ENCODE measurements at regions not wholly inside any gene's neighbourhood (a gene's known extent, or its start where the extent isn't known, plus 50 kb on each side); places are given as distances from the start of the nearest gene placed in this dataset.

GRCh38 chr10:3395458-3395861 is 222.9 kb upstream of the PITRM1 start:
- peaks cover 0 to 4% (median 0%) of the 10 kb centered on the region in 4 donors for H3K9me3 ChIP-seq
- no peaks in the 10 kb centered on the region for H3K36me3 ChIP-seq
- H3K27ac ChIP-seq = no peak overlapping the region
- TF ChIP-seq POLR2A (IDR thresholded peaks at IDR 0.05) (no peak), EP300 (IDR thresholded peaks at IDR 0.05) (no peak), CTCF (IDR thresholded peaks at IDR 0.05) (no peak)
- DNase-seq (ENCODE audit: low spot score in 2 of 2) = no peak
- 72 to 74% methylated on average over 6 of the region's 6 CpGs for WGBS, 2 donors
- H3K4me1 ChIP-seq = peaks cover 0 to 17% (median under 1%) of the 10 kb centered on the region in 4 donors
- no peak overlapping the region for H3K4me3 ChIP-seq
- H3K27me3 ChIP-seq = no peaks in the 10 kb centered on the region

GRCh38 chr10:3395041-3395440 is 222.5 kb upstream of the PITRM1 start:
- Histone ChIP-seq H3K4me1 (peaks cover 0 to 13% (median 0%) of the 10 kb centered on the region in 4 donors), H3K36me3 (no peaks in the 10 kb centered on the region), H3K9me3 (peaks cover 0 to 4% (median 0%) of the 10 kb centered on the region in 4 donors), H3K27ac (no peak overlapping the region), H3K4me3 (no peak overlapping the region), H3K27me3 (no peaks in the 10 kb centered on the region)
- DNase-seq (ENCODE audit: low spot score in 2 of 2) = no peak
- TF ChIP-seq EP300 (IDR thresholded peaks at IDR 0.05) = no peak
- no peak for TF ChIP-seq CTCF (IDR thresholded peaks at IDR 0.05)
- TF ChIP-seq POLR2A (IDR thresholded peaks at IDR 0.05) = no peak
- 96 to 98% methylated on average over 3 of the region's 3 CpGs for WGBS, 2 donors

- no peaks in the 10 kb centered on the region for H3K27me3 ChIP-seq
- H3K27ac ChIP-seq = no peak overlapping the region
- H3K4me3 ChIP-seq = no peak overlapping the region
- H3K36me3 ChIP-seq = no peaks in the 10 kb centered on the region
- TF ChIP-seq CTCF (IDR thresholded peaks at IDR 0.05) (no peak), POLR2A (IDR thresholded peaks at IDR 0.05) (no peak), EP300 (IDR thresholded peaks at IDR 0.05) (no peak)
- no peak for DNase-seq (ENCODE audit: low spot score in 2 of 2)
- WGBS, 2 donors = 50 to 57% methylated on average over 2 of the region's 2 CpGs
- peaks cover 0 to 4% (median 0%) of the 10 kb centered on the region in 4 donors for H3K9me3 ChIP-seq
- peaks cover 0 to 3% (median 0%) of the 10 kb centered on the region in 4 donors for H3K4me1 ChIP-seq
Observed at GRCh38 chr10:3393958-3394357, 221.4 kb upstream of the PITRM1 start.

- Histone ChIP-seq H3K27ac (no peak overlapping the region), H3K9me3 (peaks cover 0 to 4% (median 0%) of the 10 kb centered on the region in 4 donors), H3K27me3 (no peaks in the 10 kb centered on the region), H3K36me3 (no peaks in the 10 kb centered on the region), H3K4me3 (no peak overlapping the region), H3K4me1 (no peaks in the 10 kb centered on the region)
- WGBS, 2 donors = 91 to 92% methylated on average over 1 of the region's 1 CpG
- no peak for DNase-seq (ENCODE audit: low spot score in 2 of 2)
- TF ChIP-seq POLR2A (IDR thresholded peaks at IDR 0.05) (no peak), EP300 (IDR thresholded peaks at IDR 0.05) (no peak), CTCF (IDR thresholded peaks at IDR 0.05) (no peak)
Observed at GRCh38 chr10:3391657-3392056, 219.1 kb upstream of the PITRM1 start.

- DNase-seq (ENCODE audit: low spot score in 2 of 2) = no peak
Observed at GRCh38 chr10:3389130-3389529, 216.5 kb upstream of the PITRM1 start.

More at GRCh38 chr10:3389130-3389529, 216.5 kb upstream of the PITRM1 start:
- Histone ChIP-seq H3K9me3 (peaks cover 0 to 9% (median 0%) of the 10 kb centered on the region in 4 donors), H3K4me3 (no peak overlapping the region), H3K27me3 (no peaks in the 10 kb centered on the region), H3K36me3 (no peaks in the 10 kb centered on the region), H3K27ac (no peak overlapping the region), H3K4me1 (no peaks in the 10 kb centered on the region)
- TF ChIP-seq CTCF (IDR thresholded peaks at IDR 0.05) (no peak), EP300 (IDR thresholded peaks at IDR 0.05) (no peak), POLR2A (IDR thresholded peaks at IDR 0.05) (no peak)
- WGBS, 2 donors = 35 to 40% methylated on average over 10 of the region's 10 CpGs
